NCI-H2196 (cell line): ENCODE measurements at regions not wholly inside any gene's neighbourhood (a gene's known extent, or its start where the extent isn't known, plus 50 kb on each side); places are given as distances from the start of the nearest gene placed in this dataset.

ENCODE experiments used
- DNase-seq: peaks from one replicate; lab custom pipeline; 2025; ENCODE audit not compliant: unreplicated experiment; lab: John Stamatoyannopoulos, UW

GRCh38 chr10:91335147-91335546 lies 75.0 kb upstream of the HECTD2 start:
- DNase-seq, result no peak

- DNase-seq, result no peak
Measured at GRCh38 chr10:91339729-91340128, 70.4 kb upstream of the HECTD2 start.

- DNase-seq, result peak; percentile 1
Measured at GRCh38 chr10:91340613-91341362, 69.4 kb upstream of the HECTD2 start.

- no peak for DNase-seq
Measured at GRCh38 chr10:91341686-91342085, 68.5 kb upstream of the HECTD2 start.

GRCh38 chr10:91343010-91343409 lies 67.1 kb upstream of the HECTD2 start:
- no peak for DNase-seq

GRCh38 chr10:91344117-91344856 lies 65.9 kb upstream of the HECTD2 start:
- DNase-seq, result no peak

GRCh38 chr10:91345716-91346115 lies 64.4 kb upstream of the HECTD2 start:
- DNase-seq, result no peak

- DNase-seq, result no peak
Measured at GRCh38 chr10:91347529-91347928, 62.6 kb upstream of the HECTD2 start.

GRCh38 chr10:91349381-91349780 lies 60.8 kb upstream of the HECTD2 start:
- DNase-seq, result no peak

GRCh38 chr10:91350651-91351081 lies 59.5 kb upstream of the HECTD2 start:
- no peak for DNase-seq

- no peak for DNase-seq
Measured at GRCh38 chr10:91352760-91353159, 57.4 kb upstream of the HECTD2 start.

- DNase-seq, result no peak
Measured at GRCh38 chr10:91354166-91355075, 55.7 kb upstream of the HECTD2 start.

- no peak for DNase-seq
Measured at GRCh38 chr10:91355998-91356397, 54.1 kb upstream of the HECTD2 start.

- DNase-seq, result no peak
Measured at GRCh38 chr10:91357497-91357896, 52.6 kb upstream of the HECTD2 start.
